H1 (cell line): ENCODE measurements at regions not wholly inside any gene's neighbourhood (a gene's known extent, or its start where the extent isn't known, plus 50 kb on each side); places are given as distances from the start of the nearest gene placed in this dataset.

Experiments used
- CTCF ChIA-PET: fragments of 300-600 bp; sonication (Branson Sonifier 250); formaldehyde crosslinking; loops from one replicate; lab custom pipeline; 2021; ENCODE audit not compliant: partially characterized antibody; lab: Charles Lee
- POLR2A ChIA-PET: fragments of 300-600 bp; sonication (Branson Sonifier 250); formaldehyde crosslinking; loops from one replicate; lab custom pipeline; 2021; ENCODE audit warnings: inconsistent platforms; ENCODE audit not compliant: partially characterized antibody; lab: Charles Lee
- DNase-seq, 2 experiments: peaks; one replicate each; pipeline versions ENCODE4 v3.0.0 to v3.0.0-alpha.2; 2010 to 2022; ENCODE audit warnings: low spot score in 2 of 2, low read depth in 1 of 2, mixed read lengths in 1 of 2
- FAIRE-seq: peaks from 2 replicates; lab custom pipeline; 2011; peaks lifted over from hg19 to GRCh38; lab: Jason Lieb, UNC
- H2AFZ ChIP-seq: 2 replicates; pipeline ENCODE4 v1.8.1; 2012; ENCODE audit warnings: low read length, inconsistent platforms
- H2AK5ac ChIP-seq: 2 replicates; pipeline ENCODE4 v1.6.1; 2013; ENCODE audit warnings: low read depth, low read length
- H2BK120ac ChIP-seq: replicated peaks from 2 replicates; pipeline ENCODE3; 2013; ENCODE audit warnings: low read depth, low read length, inconsistent platforms
- H2BK12ac ChIP-seq: 2 replicates; pipeline ENCODE4 v1.6.1; 2013; ENCODE audit warnings: low read depth, low read length
- H2BK15ac ChIP-seq: 2 replicates; pipeline ENCODE4 v1.6.1; 2013; ENCODE audit warnings: low read length
- H2BK20ac ChIP-seq: 2 replicates; pipeline ENCODE4 v1.6.1; 2013; ENCODE audit warnings: low read length
- H2BK5ac ChIP-seq: 2 replicates; pipeline ENCODE4 v1.6.1; 2013; ENCODE audit warnings: low read depth, low read length
- H3K14ac ChIP-seq: 2 replicates; pipeline ENCODE4 v1.6.1; 2013; ENCODE audit warnings: inconsistent platforms; ENCODE audit not compliant: insufficient read length
- H3K18ac ChIP-seq: 2 replicates; pipeline ENCODE4 v1.6.1; 2013; ENCODE audit warnings: low read length; ENCODE audit errors: extremely low read depth
- H3K23ac ChIP-seq: 2 replicates; pipeline ENCODE4 v1.6.1; 2013; ENCODE audit warnings: inconsistent platforms; ENCODE audit not compliant: insufficient read length
- H3K23me2 ChIP-seq: 2 replicates; pipeline ENCODE4 v1.6.1; 2013; ENCODE audit warnings: low read depth, low read length
- H3K27ac ChIP-seq: 2 replicates; pipeline ENCODE4 v1.6.1; 2011; ENCODE audit warnings: low read depth, low read length, inconsistent platforms
- H3K27me3 ChIP-seq, 4 experiments: replicated peaks in 1 of 4; 1 replicate in 1 of 4; 2 replicates in 3 of 4; pipeline versions ENCODE4 v1.6.1 to v1.8.1; 2011 to 2013; ENCODE audit warnings: low read length in 3 of 4, mild to moderate bottlenecking in 3 of 4, inconsistent platforms in 2 of 4, mixed read lengths in 2 of 4, moderate library complexity in 1 of 4; ENCODE audit not compliant: control insufficient read depth in 3 of 4, insufficient read depth in 3 of 4; ENCODE audit errors: extremely low read depth in 1 of 4
- H3K36me3 ChIP-seq, 4 experiments: 2 replicates each; pipeline versions ENCODE4 v1.6.1 to v1.8.1; 2011 to 2013; ENCODE audit warnings: mild to moderate bottlenecking in 4 of 4, low read length in 3 of 4, moderate library complexity in 2 of 4, control low read depth in 1 of 4, inconsistent platforms in 1 of 4; ENCODE audit not compliant: insufficient read depth in 4 of 4, control insufficient read depth in 2 of 4
- H3K4ac ChIP-seq: replicated peaks from 2 replicates; pipeline ENCODE3; 2013; ENCODE audit warnings: low read length, low read depth, mixed read lengths, inconsistent platforms; ENCODE audit not compliant: insufficient read length
- H3K4me1 ChIP-seq, 4 experiments: replicated peaks in 1 of 4; 1 replicate in 1 of 4; 2 replicates in 3 of 4; pipeline versions ENCODE4 v1.6.1 to v1.8.1; 2011 to 2013; ENCODE audit warnings: low read length in 3 of 4, inconsistent platforms in 2 of 4, mixed read lengths in 1 of 4; ENCODE audit not compliant: insufficient read depth in 4 of 4, control insufficient read depth in 3 of 4
- H3K4me2 ChIP-seq, 2 experiments: 2 replicates each; pipeline versions ENCODE4 v1.6.1 to v1.8.1; 2011 to 2013; ENCODE audit warnings: low read depth in 2 of 2, low read length in 2 of 2, control low read depth in 1 of 2, inconsistent platforms in 1 of 2, mild to moderate bottlenecking in 1 of 2; ENCODE audit not compliant: insufficient read depth in 1 of 2
- H3K4me3 ChIP-seq, 4 experiments: fragments of 200-600, 300-600 bp in 1 of 4; sonication (generic), shearing (Covaris generic), sonication (Bioruptor Twin) in 1 of 4; 2 replicates each; pipeline versions ENCODE4 v1.5.1 to v1.8.1; 2011 to 2016; ENCODE audit warnings: low read length in 4 of 4, low read depth in 3 of 4, control low read depth in 2 of 4, inconsistent platforms in 2 of 4, mild to moderate bottlenecking in 2 of 4, mixed read lengths in 1 of 4, moderate library complexity in 1 of 4; ENCODE audit not compliant: insufficient read depth in 2 of 4; ENCODE audit errors: extremely low read depth in 1 of 4
- H3K56ac ChIP-seq: replicated peaks from 2 replicates; pipeline ENCODE3; 2013; ENCODE audit warnings: low read depth, mild to moderate bottlenecking, mixed read lengths, low read length, inconsistent platforms; ENCODE audit not compliant: insufficient read length
- H3K79me1 ChIP-seq: 2 replicates; pipeline ENCODE4 v1.6.1; 2013; ENCODE audit warnings: low read depth, low read length, control low read depth
- H3K79me2 ChIP-seq, 2 experiments: 2 replicates each; pipeline versions ENCODE4 v1.6.1 to v1.8.1; 2012 to 2013; ENCODE audit warnings: low read length in 2 of 2, mild to moderate bottlenecking in 2 of 2, inconsistent platforms in 1 of 2; ENCODE audit not compliant: insufficient read depth in 2 of 2, control insufficient read depth in 1 of 2
- H3K9ac ChIP-seq, 4 experiments: replicated peaks in 1 of 4; 1 replicate in 1 of 4; 2 replicates in 3 of 4; pipeline versions ENCODE4 v1.6.1 to v1.8.1; 2011 to 2013; ENCODE audit warnings: low read depth in 3 of 4, low read length in 3 of 4, control low read depth in 2 of 4, mild to moderate bottlenecking in 2 of 4, moderate library complexity in 2 of 4, inconsistent platforms in 1 of 4; ENCODE audit errors: extremely low read depth in 1 of 4
- H3K9me3 ChIP-seq, 2 experiments: 2 replicates each; pipeline versions ENCODE4 v1.6.1 to v1.8.1; 2012 to 2013; ENCODE audit warnings: mild to moderate bottlenecking in 2 of 2, moderate library complexity in 2 of 2, control low read depth in 1 of 2, inconsistent platforms in 1 of 2, low read depth in 1 of 2, low read length in 1 of 2, mixed read lengths in 1 of 2; ENCODE audit not compliant: insufficient read depth in 2 of 2
- H4K20me1 ChIP-seq, 2 experiments: replicated peaks in 1 of 2; 2 replicates each; pipeline versions ENCODE3 to v1.8.1; 2011 to 2013; ENCODE audit warnings: inconsistent platforms in 2 of 2, low read length in 2 of 2, mild to moderate bottlenecking in 1 of 2; ENCODE audit not compliant: insufficient read depth in 2 of 2, control insufficient read depth in 1 of 2
- H4K5ac ChIP-seq: 2 replicates; pipeline ENCODE4 v1.6.1; 2013; ENCODE audit warnings: low read length, low read depth, mixed read lengths, inconsistent platforms; ENCODE audit not compliant: insufficient read length
- H4K8ac ChIP-seq: 2 replicates; pipeline ENCODE4 v1.8.0; 2013; ENCODE audit warnings: mild to moderate bottlenecking, moderate library complexity, low read length, inconsistent platforms; ENCODE audit not compliant: insufficient read depth; ENCODE audit errors: extremely low read depth
- H4K91ac ChIP-seq: replicated peaks from 2 replicates; pipeline ENCODE3; 2013; ENCODE audit warnings: low read length, mixed read lengths, inconsistent platforms; ENCODE audit not compliant: insufficient read length
- ASH2L ChIP-seq: fragments of 200-600, 300-600 bp; sonication (generic); IDR thresholded peaks from one replicate; pipeline ENCODE4 v1.7.1; 2017; ENCODE audit warnings: low read length
- CBX8 ChIP-seq: fragments of 300-800, 300-1000 bp; sonication (generic); IDR thresholded peaks from 2 replicates; pipeline ENCODE4 v1.7.1; 2016; ENCODE audit warnings: low read depth, low read length, borderline replicate concordance
- CHD1 ChIP-seq: IDR thresholded peaks from 2 replicates; pipeline ENCODE4 v1.6.1; 2012; ENCODE audit warnings: low read depth, low read length, improper control_type of control experiment
- EZH2 ChIP-seq: fragments of 200-600 bp; sonication (generic); IDR thresholded peaks from 2 replicates; pipeline ENCODE4 v1.7.1; 2012; ENCODE audit warnings: low read depth, mild to moderate bottlenecking, moderate library complexity, low read length, inconsistent platforms; ENCODE audit not compliant: severe bottlenecking
- FOSL1 ChIP-seq: IDR thresholded peaks from 2 replicates; pipeline ENCODE4 v1.6.1; 2011; ENCODE audit warnings: mild to moderate bottlenecking, low read depth, low read length, moderate library complexity; ENCODE audit not compliant: insufficient read depth
- GABPA ChIP-seq: IDR thresholded peaks from 2 replicates; pipeline ENCODE4 v1.6.1; 2011; ENCODE audit warnings: mild to moderate bottlenecking, low read length, moderate library complexity, borderline replicate concordance; ENCODE audit not compliant: insufficient read depth
- KDM5A ChIP-seq: fragments of 200-600 bp; IDR thresholded peaks from 2 replicates; pipeline ENCODE4 v1.7.1; 2012; ENCODE audit warnings: mild to moderate bottlenecking, low read length, inconsistent platforms, mixed read lengths
- NANOG ChIP-seq: IDR thresholded peaks from 2 replicates; pipeline ENCODE4 v1.6.1; 2011; ENCODE audit warnings: low read length, low read depth, mild to moderate bottlenecking, inconsistent platforms; ENCODE audit not compliant: insufficient read depth, poor library complexity, severe bottlenecking
- SIRT6 ChIP-seq: IDR thresholded peaks from one replicate; pipeline ENCODE4 v1.7.1; 2012; ENCODE audit warnings: low read length, inconsistent platforms
- SP1 ChIP-seq: IDR thresholded peaks from 2 replicates; pipeline ENCODE4 v1.6.1; 2011; ENCODE audit warnings: low read depth, low read length
- SUZ12 ChIP-seq: fragments of 200-600 bp; sonication (generic); IDR thresholded peaks from 2 replicates; pipeline ENCODE4 v1.6.1; 2012; ENCODE audit warnings: mild to moderate bottlenecking, inconsistent platforms, low read length, moderate library complexity, mixed read lengths
- WGBS, 2 experiments: shearing (Covaris generic) in 1 of 2; methylation state at CpG; one replicate each; pipeline versions ENCODE4 v1.1.6 to v1.1.7; 2013 to 2015; ENCODE audit warnings: low lambda C conversion rate in 2 of 2, mixed read lengths in 2 of 2, inconsistent platforms in 1 of 2, low coverage in 1 of 2, missing lambda C conversion rate in 1 of 2; ENCODE audit not compliant: insufficient replicate concordance in 2 of 2, insufficient coverage in 1 of 2, insufficient read length in 1 of 2; ENCODE audit errors: extremely low coverage in 1 of 2, missing lambda C conversion rate in 1 of 2; 5-methylcytosine and 5-hydroxymethylcytosine counted together
- TF ChIP-seq, protein P1 (sequence below): IDR thresholded peaks from 2 replicates; pipeline ENCODE4 v1.6.1; 2012; ENCODE audit warnings: inconsistent platforms

DNA sequence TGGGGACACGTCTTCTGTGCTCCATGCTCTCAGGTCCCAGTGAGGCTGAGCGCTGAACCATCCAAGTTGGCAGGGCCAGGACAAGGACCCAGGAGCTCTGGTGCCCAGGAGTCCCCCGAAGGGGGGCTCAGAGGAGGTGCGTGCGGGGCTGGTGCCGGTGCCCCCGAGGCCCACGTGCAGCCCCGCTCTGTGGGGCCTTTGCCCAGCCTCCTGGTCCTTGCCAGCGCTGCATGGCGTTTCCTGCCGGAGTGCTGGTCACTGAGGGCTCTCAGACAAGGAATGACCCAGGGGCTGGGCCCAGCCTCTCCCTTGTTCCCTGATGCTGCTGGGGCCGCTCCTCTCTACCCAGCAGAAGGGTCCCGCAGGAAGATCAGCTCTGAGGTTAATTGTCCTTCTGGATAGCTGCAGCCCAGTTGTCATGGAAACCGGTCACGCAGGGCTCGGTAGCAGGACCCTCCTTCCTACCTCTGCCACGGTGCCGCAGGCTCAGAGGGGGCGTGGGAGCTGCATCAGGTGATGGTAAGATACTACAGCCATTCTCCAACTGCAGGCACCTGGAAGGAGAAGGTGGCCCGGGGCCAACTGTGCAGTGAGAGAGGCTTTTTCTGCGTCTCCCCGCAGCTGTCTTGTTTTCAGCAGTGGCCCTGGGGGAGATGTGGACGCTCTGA, 64.5 kb downstream of the RRM2 start:
- H3K4me3 ChIP-seq, result no peak overlapping the region
- CTCF ChIA-PET, result interaction anchor here (1.0 to 1.5 kb wide), 6 partner anchors 16 to 226 kb away, joined by 3 to 4 read pairs (median 3); no protein-coding TSS in a partner anchor
- TF ChIP-seq SUZ12 (no peak), KDM5A (no peak), ASH2L (no peak), FOSL1 (no peak), CBX8 (no peak), GABPA (no peak), SIRT6 (no peak), NANOG (no peak), CHD1 (no peak), EZH2 (no peak), SP1 (no peak)
- TF ChIP-seq, protein P1, sequence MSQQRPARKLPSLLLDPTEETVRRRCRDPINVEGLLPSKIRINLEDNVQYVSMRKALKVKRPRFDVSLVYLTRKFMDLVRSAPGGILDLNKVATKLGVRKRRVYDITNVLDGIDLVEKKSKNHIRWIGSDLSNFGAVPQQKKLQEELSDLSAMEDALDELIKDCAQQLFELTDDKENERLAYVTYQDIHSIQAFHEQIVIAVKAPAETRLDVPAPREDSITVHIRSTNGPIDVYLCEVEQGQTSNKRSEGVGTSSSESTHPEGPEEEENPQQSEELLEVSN, result no peak

More for the DNA sequence above, 64.5 kb downstream of the RRM2 start:
- no peak for FAIRE-seq
- no peak overlapping the region for H2BK12ac ChIP-seq
- no peaks in the 10 kb centered on the region for H3K27me3 ChIP-seq
- no peak overlapping the region for H3K4ac ChIP-seq
- H3K9me3 ChIP-seq, result 0 out of 4 replicates have a peak, but pooled peaks cover 0 to 7% of the 10 kb centered on the region in 2 experiments
- no peak overlapping the region for H2BK5ac ChIP-seq
- no peak overlapping the region for H4K5ac ChIP-seq
- H3K36me3 ChIP-seq, result no peaks in the 10 kb centered on the region
- H2BK120ac ChIP-seq, result no peak overlapping the region
- H3K9ac ChIP-seq, result no peak overlapping the region
- H3K56ac ChIP-seq, result no peak overlapping the region
- H3K4me1 ChIP-seq, result no peaks in the 10 kb centered on the region
- H3K18ac ChIP-seq, result no peak overlapping the region
- H3K23me2 ChIP-seq, result peaks cover 10% of the 10 kb centered on the region; the same call in 1 of the 2 replicates
- H4K91ac ChIP-seq, result no peak overlapping the region
- peaks cover 0 to 5% of the 10 kb centered on the region in 2 experiments for H4K20me1 ChIP-seq
- H3K79me2 ChIP-seq, result no peaks in the 10 kb centered on the region
- H4K8ac ChIP-seq, result no peak overlapping the region
- H3K79me1 ChIP-seq, result peaks cover 2% of the 10 kb centered on the region; the same call in 1 of the 2 replicates
- H3K4me2 ChIP-seq, result no peak overlapping the region
- H3K23ac ChIP-seq, result no peak overlapping the region
- no peak overlapping the region for H3K27ac ChIP-seq
- DNase-seq, result no peak
- 89% methylated on average over 24 of the region's 24 CpGs; no CpG with 5 or more reads in 1 of the 2 experiments for WGBS, 2 experiments
- no peak overlapping the region for H2BK20ac ChIP-seq
- no peak overlapping the region for H2AK5ac ChIP-seq
- H3K14ac ChIP-seq, result no peak overlapping the region
- POLR2A ChIA-PET, result no interaction called here
- no peak overlapping the region for H2BK15ac ChIP-seq
- no peak overlapping the region for H2AFZ ChIP-seq
